DMS53 treated with DMSO at 0.1 percent for 48 hours (cell line): ENCODE measurements at regions not wholly inside any gene's neighbourhood (a gene's known extent, or its start where the extent isn't known, plus 50 kb on each side); places are given as distances from the start of the nearest gene placed in this dataset.

ENCODE experiments used
- DNase-seq: peaks from one replicate; lab custom pipeline; 2025; ENCODE audit not compliant: unreplicated experiment; lab: John Stamatoyannopoulos, UW

DNA sequence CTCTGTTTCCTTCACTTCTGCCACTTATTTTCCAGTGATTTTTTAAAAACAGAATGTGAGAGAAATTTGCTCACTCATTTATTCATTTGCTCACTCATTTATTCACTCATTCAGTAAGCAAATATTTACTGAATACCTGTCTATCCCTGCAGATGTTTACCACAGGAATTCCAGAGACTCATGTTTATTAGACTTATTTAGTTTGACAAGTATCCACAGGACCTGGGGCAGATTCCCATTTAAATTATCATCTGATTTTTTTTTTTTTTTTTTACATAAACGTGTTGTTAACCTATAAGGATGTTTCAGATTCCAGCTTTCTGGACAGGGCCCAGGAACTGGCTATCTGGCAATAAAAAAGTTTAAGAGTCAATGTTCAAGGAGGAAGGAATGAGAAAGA is 175.1 kb upstream of the ERBB4 start:
- no peak for DNase-seq

GRCh38 chr2:212712991-212713390 is 174.4 kb upstream of the ERBB4 start:
- no peak for DNase-seq

- no peak for DNase-seq
These were observed 173.9 kb upstream of the ERBB4 start for GRCh38 chr2:212712466-212712865.

GRCh38 chr2:212711856-212712255 is 173.3 kb upstream of the ERBB4 start:
- no peak for DNase-seq

DNA sequence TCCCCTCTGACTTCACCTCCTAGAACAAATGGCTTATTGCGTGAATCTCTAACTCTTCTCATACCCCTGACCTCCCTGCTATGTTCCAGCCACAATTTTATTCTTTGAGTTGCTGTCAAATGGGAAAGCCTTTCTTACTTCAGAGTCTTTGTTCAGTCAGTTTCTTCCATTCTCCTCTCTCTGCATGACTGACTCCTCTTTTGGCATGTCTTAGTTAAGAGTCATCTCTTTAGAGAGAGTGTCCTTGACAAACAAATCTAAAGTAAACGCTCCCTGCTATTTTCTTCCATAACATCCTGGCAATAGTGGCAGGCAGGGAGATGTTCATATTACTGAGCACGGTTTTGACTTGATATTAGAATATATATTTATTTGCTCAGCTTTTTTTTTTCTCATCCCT is 170.7 kb upstream of the ERBB4 start:
- no peak for DNase-seq

DNA sequence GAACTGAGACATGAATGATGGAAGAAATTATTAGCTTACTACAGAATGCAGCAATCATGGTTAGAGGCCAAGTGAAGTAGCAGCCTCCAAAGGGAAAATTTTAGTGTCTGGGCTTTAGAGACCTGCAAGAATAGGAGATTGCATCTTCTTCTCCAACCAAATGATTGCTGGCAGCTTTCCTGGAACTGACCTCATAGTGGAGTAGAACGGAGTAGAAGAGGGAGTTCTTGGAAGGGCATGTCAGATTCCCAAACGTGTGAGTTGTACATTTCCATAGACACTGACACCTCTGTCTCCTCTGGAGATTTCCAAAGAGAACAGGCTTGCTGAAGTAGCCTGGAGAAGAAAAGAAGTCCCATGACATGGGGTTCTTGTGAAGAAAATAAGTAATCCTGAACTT is 169.8 kb upstream of the ERBB4 start:
- no peak for DNase-seq

GRCh38 chr2:212695426-212695825 is 156.8 kb upstream of the ERBB4 start:
- no peak for DNase-seq

DNA sequence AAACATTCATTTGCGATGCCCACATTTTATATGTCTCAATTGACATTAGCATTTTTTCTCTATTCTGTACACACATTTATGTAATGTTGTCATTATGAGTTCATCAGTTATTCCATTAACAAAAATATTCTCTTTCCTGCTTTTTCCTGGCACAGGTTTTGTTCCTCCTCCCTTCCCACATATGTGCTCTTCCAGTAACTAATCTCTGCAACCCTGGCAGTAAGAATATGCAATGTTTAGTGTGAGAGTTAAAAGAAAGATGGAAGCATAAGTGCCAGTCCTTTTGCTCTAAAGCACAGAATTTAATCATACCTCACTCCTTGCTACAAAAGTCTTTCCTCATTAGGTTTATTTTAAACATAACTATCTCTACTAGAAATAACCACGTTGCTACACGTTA is 155.8 kb upstream of the ERBB4 start:
- DNase-seq = no peak

DNA sequence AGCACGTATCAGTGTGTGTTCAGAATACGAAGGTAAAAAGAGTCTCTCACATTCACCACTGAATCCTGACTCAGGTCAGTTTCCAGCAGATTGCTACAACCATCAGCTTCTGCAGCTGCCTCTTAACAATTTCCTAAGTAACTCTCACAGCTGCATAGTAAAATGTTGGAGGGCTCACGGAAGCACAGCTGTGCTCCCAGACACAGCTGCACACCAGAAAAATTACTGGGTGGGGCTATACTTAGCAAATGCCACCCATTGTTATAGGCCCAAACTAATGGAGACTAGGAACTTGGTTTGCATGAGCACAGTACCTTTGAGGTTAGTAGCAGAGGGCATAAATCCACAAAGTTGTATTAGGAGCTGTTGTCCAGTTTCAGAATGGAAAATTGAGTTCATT is 153.9 kb upstream of the ERBB4 start:
- DNase-seq = no peak

GRCh38 chr2:212686285-212686895 is 147.8 kb upstream of the ERBB4 start:
- peak; percentile 49 for DNase-seq

- DNase-seq = no peak
These were observed 144.9 kb upstream of the ERBB4 start for GRCh38 chr2:212683346-212684097.

DNA sequence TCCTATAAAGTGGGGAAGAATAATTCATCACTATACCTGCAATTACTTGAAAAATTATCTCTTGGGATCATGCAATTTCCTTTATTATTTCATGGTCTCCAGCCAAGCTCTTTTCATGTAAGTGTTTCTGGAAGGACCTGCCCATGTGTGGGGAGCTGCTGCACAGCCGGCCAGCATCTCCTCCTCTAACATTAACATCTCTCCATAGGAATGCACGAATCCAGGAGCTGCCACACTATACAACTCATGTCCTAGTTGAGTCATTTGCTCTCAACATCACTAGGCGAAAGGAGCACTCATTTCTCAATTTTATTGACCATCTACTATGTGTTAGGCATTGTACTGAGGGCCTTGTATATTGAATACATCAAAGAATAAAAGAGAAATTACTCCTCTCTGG is 144.3 kb upstream of the ERBB4 start:
- no peak for DNase-seq

- no peak for DNase-seq
These were observed 138.9 kb upstream of the ERBB4 start for GRCh38 chr2:212677466-212677865.

DNA sequence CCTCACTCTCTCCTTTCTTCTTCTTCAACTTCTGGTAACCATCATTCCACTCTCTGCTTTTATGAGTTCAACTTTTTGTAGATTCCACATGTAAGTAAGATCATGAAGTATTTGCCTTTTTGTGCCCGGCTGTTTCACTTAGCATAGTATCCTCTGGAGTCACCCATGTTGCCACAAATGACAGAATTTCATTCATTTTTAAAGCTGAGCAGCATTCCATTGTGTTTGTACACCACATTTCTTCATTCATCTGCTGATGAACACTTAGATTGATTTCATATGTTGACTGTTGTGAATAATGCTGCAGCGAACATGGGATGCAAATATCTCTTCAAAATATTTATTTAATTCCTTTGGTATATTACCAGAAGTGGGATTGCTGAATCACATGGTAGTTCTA is 133.6 kb upstream of the ERBB4 start:
- no peak for DNase-seq

- no peak for DNase-seq
These were observed 131.2 kb upstream of the ERBB4 start for GRCh38 chr2:212669761-212670160.

GRCh38 chr2:212667751-212668316 is 129.2 kb upstream of the ERBB4 start:
- no peak for DNase-seq

DNA sequence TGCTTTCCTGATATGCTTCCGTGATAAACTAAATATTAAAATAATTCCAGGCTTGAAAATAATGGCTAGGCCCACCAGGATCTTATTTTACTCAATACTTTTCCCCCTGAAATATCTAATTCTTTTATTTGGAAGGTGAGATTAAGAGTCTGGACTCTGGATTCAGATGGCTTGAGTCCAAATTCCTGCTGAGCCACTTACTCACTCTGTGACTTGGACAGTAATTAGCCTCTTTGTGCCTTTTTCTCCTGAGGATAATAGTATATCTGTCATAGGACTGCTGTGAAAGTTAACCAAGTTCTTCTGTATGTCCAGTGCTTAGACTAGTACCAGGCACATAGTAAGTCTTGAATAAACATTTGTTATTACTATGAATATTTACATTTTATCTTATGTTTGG is 127.3 kb upstream of the ERBB4 start:
- no peak for DNase-seq

- no peak for DNase-seq
These were observed 120.8 kb upstream of the ERBB4 start for GRCh38 chr2:212659441-212659840.

DNA sequence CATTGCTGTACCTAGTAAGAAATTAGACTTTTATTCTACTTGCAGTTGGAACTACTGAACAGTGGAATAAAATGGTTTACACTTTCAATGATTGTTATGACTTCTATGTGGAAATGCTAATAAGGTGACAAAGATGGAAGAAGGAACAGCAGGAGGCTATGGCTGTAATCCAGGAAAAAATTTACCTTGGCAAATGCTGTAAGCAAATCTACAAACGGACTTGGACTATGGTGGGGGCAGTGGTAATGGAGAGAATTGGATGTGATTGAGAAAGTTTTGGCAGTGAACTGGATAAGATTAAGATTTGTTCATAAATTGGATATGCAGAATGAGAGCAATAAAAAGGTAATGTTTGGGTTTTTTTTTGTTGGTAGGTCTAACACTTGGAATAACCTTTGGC is 111.0 kb upstream of the ERBB4 start:
- DNase-seq = no peak

DNA sequence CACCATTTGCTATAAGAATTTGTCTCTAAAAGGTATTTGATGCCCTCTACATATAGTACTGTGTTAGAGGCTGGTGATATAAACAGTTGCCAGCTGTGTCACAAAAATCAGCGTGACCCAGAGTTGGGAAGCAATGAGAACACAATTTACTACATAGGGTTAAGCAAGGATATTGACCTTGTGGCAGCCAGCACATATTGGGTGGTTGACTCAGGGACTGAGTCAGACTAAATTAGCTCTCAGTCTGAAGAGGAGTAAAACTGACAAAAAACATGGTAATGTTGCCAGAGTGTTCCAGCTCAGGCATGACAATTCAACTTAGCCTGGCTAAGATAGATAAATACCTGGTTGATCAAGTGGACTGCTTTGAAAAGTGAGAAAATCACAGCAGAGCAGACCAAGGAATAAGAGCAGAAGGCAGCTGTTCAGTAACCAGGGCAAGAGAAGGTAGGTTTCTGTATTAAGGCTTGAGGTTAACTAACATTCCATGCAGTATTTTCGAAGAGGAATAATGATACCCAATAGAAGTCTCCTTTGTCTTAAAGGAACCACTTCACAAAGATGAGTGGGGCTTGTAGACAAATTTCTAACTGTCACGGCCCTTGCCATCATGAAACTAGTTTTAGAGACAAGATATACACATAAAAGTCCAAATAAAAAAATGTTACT is 108.2 kb upstream of the ERBB4 start:
- peak; percentile 1 for DNase-seq

- DNase-seq = no peak
These were observed 105.7 kb upstream of the ERBB4 start for GRCh38 chr2:212644195-212644837.

DNA sequence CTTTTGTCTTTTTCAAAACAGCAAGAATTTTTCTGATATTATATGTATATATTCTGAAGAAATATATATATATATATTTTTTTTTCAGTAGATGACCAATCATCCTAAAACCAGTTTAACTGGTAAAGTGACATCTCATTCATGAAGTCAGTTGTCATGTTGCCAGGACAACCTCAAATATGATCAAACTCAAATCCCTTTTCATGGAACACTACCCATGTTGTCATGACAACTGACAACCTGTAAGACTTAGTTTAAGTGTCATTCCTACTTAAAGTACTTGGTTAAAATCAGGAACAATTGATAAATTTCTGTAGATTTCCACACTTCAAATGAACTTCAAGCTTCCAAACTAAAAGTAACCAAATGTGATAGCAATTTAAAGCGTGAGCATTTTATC is 101.8 kb upstream of the ERBB4 start:
- DNase-seq = peak; percentile 70
